ENCODE measurements at regions not wholly inside any gene's neighbourhood (a gene's known extent, or its start where the extent isn't known, plus 50 kb on each side); places are given as distances from the start of the nearest gene placed in this dataset.

- H3K27ac ChIP-seq (ENCODE audit: low read depth in 2 of 2, low read length in 2 of 2), result no peak overlapping the region
Observed at GRCh38 chr7:25731068-25731845, 420.7 kb upstream of the NFE2L3 start.

GRCh38 chr7:25731846-25732245, 420.2 kb upstream of the NFE2L3 start:
- DNase-seq, result peak in 3 of 5 donors; percentile 31 to 64 (median 59)
- no peaks in the 10 kb centered on the region for H3K36me3 ChIP-seq (ENCODE audit: control insufficient read depth in 2 of 3, insufficient read depth in 3 of 3, low read length in 3 of 3)
- H3K9ac ChIP-seq (ENCODE audit: low read length in 3 of 3), result no peak overlapping the region
- peaks cover 0 to 5% (median 0%) of the 10 kb centered on the region in 3 donors for H3K4me1 ChIP-seq (ENCODE audit: control insufficient read depth in 2 of 3, insufficient read depth in 2 of 3, low read depth in 1 of 3, low read length in 3 of 3)
- H3K27ac ChIP-seq (ENCODE audit: low read depth in 2 of 2, low read length in 2 of 2), result no peak overlapping the region
- intact Hi-C loops (cut with DNase I), result no loop called here
- no peak for FAIRE-seq
- no peaks in the 10 kb centered on the region for H3K27me3 ChIP-seq (ENCODE audit: control insufficient read depth, insufficient read depth, low read length)
- peak overlapping the region in 1 of 3 donors; percentile 4 for H3K4me3 ChIP-seq (ENCODE audit: low read length in 3 of 3)
- TF ChIP-seq CTCF (IDR thresholded peaks at IDR 0.05; ENCODE audit: borderline replicate concordance, extremely low read depth, insufficient read depth), result no peak
- H3K9me3 ChIP-seq (ENCODE audit: control insufficient read depth in 2 of 3, insufficient read depth in 1 of 3, low read length in 3 of 3), result no peaks in the 10 kb centered on the region

More at GRCh38 chr7:25731068-25731845, 420.7 kb upstream of the NFE2L3 start:
- H3K4me3 ChIP-seq (ENCODE audit: low read length in 3 of 3), result no peak overlapping the region
- H3K9ac ChIP-seq (ENCODE audit: low read length in 3 of 3), result no peak overlapping the region
- H3K36me3 ChIP-seq (ENCODE audit: control insufficient read depth in 2 of 3, insufficient read depth in 3 of 3, low read length in 3 of 3), result no peaks in the 10 kb centered on the region
- H3K4me1 ChIP-seq (ENCODE audit: control insufficient read depth in 2 of 3, insufficient read depth in 2 of 3, low read depth in 1 of 3, low read length in 3 of 3), result peaks cover 0 to 5% (median 0%) of the 10 kb centered on the region in 3 donors
- no peak for FAIRE-seq
- intact Hi-C loops (cut with DNase I), result no loop called here
- DNase-seq, result peak in 2 of 5 donors; percentile 70 to 81
- H3K9me3 ChIP-seq (ENCODE audit: control insufficient read depth in 2 of 3, insufficient read depth in 1 of 3, low read length in 3 of 3), result no peaks in the 10 kb centered on the region
- TF ChIP-seq CTCF (IDR thresholded peaks at IDR 0.05; ENCODE audit: borderline replicate concordance, extremely low read depth, insufficient read depth), result no peak
- H3K27me3 ChIP-seq (ENCODE audit: control insufficient read depth, insufficient read depth, low read length), result no peaks in the 10 kb centered on the region

DNA sequence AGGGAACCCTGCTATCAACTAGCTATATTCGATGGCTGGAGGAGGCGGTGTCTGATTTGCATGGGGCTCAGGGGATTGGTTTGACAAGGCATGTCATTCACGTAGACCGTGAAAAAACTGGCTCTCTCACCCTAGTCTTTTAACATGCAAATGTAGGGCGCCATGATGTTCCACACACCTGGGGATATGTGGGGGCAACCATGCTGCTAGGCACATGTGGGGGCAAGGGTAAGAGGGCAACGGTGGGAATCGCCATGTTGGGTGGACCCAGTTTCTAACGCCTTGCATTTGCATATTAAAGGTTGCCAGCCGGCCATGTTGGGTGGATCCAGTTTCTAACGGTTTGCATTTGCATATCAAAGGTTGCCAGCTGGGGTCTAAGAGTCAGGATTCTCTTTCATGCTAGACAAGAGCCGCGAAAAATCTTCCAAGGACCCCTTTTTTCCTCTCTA, 419.2 kb upstream of the NFE2L3 start:
- intact Hi-C loops (cut with DNase I), result no loop called here
- no peak overlapping the region for H3K4me3 ChIP-seq (ENCODE audit: low read length in 3 of 3)
- H3K9me3 ChIP-seq (ENCODE audit: control insufficient read depth in 2 of 3, insufficient read depth in 1 of 3, low read length in 3 of 3), result no peaks in the 10 kb centered on the region
- no peaks in the 10 kb centered on the region for H3K36me3 ChIP-seq (ENCODE audit: control insufficient read depth in 2 of 3, insufficient read depth in 3 of 3, low read length in 3 of 3)
- H3K27ac ChIP-seq (ENCODE audit: low read depth in 2 of 2, low read length in 2 of 2), result no peak overlapping the region
- peaks cover 0 to 5% (median 0%) of the 10 kb centered on the region in 3 donors for H3K4me1 ChIP-seq (ENCODE audit: control insufficient read depth in 2 of 3, insufficient read depth in 2 of 3, low read depth in 1 of 3, low read length in 3 of 3)
- no peak for FAIRE-seq
- no peaks in the 10 kb centered on the region for H3K27me3 ChIP-seq (ENCODE audit: control insufficient read depth, insufficient read depth, low read length)
- no peak for TF ChIP-seq CTCF (IDR thresholded peaks at IDR 0.05; ENCODE audit: borderline replicate concordance, extremely low read depth, insufficient read depth)
- H3K9ac ChIP-seq (ENCODE audit: low read length in 3 of 3), result no peak overlapping the region
- peak in 1 of 5 donors; percentile 24 for DNase-seq

Data from kidney (tissue), 13 donors.